NT2/D1 (cell line): ENCODE measurements at regions not wholly inside any gene's neighbourhood (a gene's known extent, or its start where the extent isn't known, plus 50 kb on each side); places are given as distances from the start of the nearest gene placed in this dataset.

Source experiments
- YY1 ChIP-seq: IDR thresholded peaks from 2 replicates; pipeline ENCODE4 v1.6.1; 2011; ENCODE audit not compliant: insufficient read length, insufficient read depth
- ZNF274 ChIP-seq: IDR thresholded peaks from 2 replicates; pipeline ENCODE4 v1.6.1; 2011; ENCODE audit warnings: mild to moderate bottlenecking, low read depth, low read length

- TF ChIP-seq ZNF274 = no peak
- no peak for TF ChIP-seq YY1
These were observed 98.1 kb upstream of the DOCK1 start for GRCh38 chr10:126806991-126807702.
